ENCODE measurements at regions not wholly inside any gene's neighbourhood (a gene's known extent, or its start where the extent isn't known, plus 50 kb on each side); places are given as distances from the start of the nearest gene placed in this dataset.

DNA sequence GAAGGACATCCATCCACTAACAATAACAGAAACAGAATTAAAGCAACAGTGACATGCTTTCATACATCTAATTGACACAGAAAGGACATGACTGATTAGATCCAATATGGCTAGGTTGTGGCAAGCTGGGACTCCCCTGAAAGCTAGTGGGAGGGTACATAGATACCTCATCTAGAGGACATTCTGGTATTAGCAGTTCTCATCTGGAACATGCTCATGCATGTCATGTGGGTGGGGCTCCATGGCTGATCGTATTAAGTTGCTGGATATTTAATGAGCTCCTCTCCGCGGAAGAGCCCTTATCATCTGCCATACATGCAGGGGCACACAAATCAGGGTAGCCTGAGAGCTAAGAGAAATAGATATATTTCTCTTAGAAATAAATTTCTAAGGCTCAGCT, 358.9 kb downstream of the ICE1 start:
- TF ChIP-seq POLR2A (IDR thresholded peaks at IDR 0.05) (no peak), POLR2AphosphoS5 (IDR thresholded peaks at IDR 0.05) (no peak), EP300 (IDR thresholded peaks at IDR 0.05) (no peak)
- TF ChIP-seq, protein P1, sequence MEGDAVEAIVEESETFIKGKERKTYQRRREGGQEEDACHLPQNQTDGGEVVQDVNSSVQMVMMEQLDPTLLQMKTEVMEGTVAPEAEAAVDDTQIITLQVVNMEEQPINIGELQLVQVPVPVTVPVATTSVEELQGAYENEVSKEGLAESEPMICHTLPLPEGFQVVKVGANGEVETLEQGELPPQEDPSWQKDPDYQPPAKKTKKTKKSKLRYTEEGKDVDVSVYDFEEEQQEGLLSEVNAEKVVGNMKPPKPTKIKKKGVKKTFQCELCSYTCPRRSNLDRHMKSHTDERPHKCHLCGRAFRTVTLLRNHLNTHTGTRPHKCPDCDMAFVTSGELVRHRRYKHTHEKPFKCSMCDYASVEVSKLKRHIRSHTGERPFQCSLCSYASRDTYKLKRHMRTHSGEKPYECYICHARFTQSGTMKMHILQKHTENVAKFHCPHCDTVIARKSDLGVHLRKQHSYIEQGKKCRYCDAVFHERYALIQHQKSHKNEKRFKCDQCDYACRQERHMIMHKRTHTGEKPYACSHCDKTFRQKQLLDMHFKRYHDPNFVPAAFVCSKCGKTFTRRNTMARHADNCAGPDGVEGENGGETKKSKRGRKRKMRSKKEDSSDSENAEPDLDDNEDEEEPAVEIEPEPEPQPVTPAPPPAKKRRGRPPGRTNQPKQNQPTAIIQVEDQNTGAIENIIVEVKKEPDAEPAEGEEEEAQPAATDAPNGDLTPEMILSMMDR (IDR thresholded peaks at IDR 0.05), result no peak

Measured in sigmoid colon (tissue), 4 donors.